ENCODE measurements at regions not wholly inside any gene's neighbourhood (a gene's known extent, or its start where the extent isn't known, plus 50 kb on each side); places are given as distances from the start of the nearest gene placed in this dataset.

DNA sequence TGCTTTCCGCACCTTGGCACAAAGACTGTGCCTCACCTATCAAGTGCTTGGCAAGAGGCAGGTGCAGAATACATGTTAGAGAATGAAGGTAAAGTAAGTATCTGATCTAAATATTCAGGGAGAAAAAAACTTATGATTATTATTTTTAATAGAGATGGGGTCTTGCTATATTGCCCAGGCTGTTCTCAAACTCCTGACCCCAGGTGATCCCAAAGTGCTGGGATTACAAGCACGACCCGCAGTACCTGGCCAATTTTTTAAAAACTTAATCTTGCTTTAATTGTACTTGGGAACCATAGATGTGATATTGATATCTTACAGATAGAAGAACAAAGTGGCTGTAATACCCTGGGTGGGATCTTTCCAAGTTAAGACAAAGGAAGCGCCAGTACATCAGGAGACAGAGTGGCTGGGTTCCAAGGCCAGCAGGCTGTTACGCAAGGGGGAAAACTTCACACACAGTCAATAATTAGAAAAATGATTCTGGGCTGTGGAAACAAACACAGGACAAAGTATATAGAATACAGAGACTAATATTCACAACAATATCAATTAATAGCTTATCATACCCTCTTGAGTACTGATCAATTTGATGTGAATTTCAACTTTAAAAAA lies 58.6 kb upstream of the ATP1A1 start (continued):
- TF ChIP-seq, protein P1, sequence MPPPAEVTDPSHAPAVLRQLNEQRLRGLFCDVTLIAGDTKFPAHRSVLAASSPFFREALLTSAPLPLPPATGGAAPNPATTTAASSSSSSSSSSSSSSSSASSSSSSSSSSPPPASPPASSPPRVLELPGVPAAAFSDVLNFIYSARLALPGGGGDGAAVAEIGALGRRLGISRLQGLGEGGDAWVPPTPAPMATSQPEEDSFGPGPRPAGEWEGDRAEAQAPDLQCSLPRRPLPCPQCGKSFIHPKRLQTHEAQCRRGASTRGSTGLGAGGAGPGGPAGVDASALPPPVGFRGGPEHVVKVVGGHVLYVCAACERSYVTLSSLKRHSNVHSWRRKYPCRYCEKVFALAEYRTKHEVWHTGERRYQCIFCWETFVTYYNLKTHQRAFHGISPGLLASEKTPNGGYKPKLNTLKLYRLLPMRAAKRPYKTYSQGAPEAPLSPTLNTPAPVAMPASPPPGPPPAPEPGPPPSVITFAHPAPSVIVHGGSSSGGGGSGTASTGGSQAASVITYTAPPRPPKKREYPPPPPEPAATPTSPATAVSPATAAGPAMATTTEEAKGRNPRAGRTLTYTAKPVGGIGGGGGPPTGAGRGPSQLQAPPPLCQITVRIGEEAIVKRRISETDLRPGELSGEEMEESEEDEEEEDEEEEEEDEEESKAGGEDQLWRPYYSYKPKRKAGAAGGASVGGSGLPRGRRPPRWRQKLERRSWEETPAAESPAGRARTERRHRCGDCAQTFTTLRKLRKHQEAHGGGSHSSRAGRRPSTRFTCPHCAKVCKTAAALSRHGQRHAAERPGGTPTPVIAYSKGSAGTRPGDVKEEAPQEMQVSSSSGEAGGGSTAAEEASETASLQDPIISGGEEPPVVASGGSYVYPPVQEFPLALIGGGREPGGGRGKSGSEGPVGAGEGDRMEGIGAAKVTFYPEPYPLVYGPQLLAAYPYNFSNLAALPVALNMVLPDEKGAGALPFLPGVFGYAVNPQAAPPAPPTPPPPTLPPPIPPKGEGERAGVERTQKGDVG (CRISPR knock-in tag; IDR thresholded peaks at IDR 0.05; ENCODE audit: borderline replicate concordance), result no peak
- TF ChIP-seq KAT7 (CRISPR knock-in tag; IDR thresholded peaks at IDR 0.05; ENCODE audit: borderline replicate concordance) (no peak), ZBTB38 (CRISPR knock-in tag; IDR thresholded peaks at IDR 0.05) (no peak), SOX5 (CRISPR knock-in tag; IDR thresholded peaks at IDR 0.05; ENCODE audit: borderline replicate concordance) (peak; percentile 87), TOPORS (CRISPR knock-in tag; IDR thresholded peaks at IDR 0.05) (no peak), FOXA1 (IDR thresholded peaks at IDR 0.05) (no peak), FOXA1 (CRISPR knock-in tag; IDR thresholded peaks at IDR 0.05) (0 out of 2 replicates have a peak, but pooled peaks have one; percentile 7), RORA (CRISPR knock-in tag; IDR thresholded peaks at IDR 0.05) (no peak), ZFX (CRISPR knock-in tag; IDR thresholded peaks at IDR 0.05; ENCODE audit: low read depth) (no peak), PCBP1 (IDR thresholded peaks at IDR 0.05; ENCODE audit: borderline replicate concordance, low read depth, low read length) (no peak), ZNF326 (CRISPR knock-in tag; IDR thresholded peaks at IDR 0.05; ENCODE audit: borderline replicate concordance) (no peak), ZNF30 (CRISPR knock-in tag; IDR thresholded peaks at IDR 0.05) (no peak), U2AF2 (IDR thresholded peaks at IDR 0.05; ENCODE audit: low read depth, low read length) (no peak)
- TF ChIP-seq, protein P2, sequence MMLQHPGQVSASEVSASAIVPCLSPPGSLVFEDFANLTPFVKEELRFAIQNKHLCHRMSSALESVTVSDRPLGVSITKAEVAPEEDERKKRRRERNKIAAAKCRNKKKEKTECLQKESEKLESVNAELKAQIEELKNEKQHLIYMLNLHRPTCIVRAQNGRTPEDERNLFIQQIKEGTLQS (CRISPR knock-in tag; IDR thresholded peaks at IDR 0.05), result no peak
- TF ChIP-seq, protein P3, sequence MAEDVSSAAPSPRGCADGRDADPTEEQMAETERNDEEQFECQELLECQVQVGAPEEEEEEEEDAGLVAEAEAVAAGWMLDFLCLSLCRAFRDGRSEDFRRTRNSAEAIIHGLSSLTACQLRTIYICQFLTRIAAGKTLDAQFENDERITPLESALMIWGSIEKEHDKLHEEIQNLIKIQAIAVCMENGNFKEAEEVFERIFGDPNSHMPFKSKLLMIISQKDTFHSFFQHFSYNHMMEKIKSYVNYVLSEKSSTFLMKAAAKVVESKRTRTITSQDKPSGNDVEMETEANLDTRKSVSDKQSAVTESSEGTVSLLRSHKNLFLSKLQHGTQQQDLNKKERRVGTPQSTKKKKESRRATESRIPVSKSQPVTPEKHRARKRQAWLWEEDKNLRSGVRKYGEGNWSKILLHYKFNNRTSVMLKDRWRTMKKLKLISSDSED (CRISPR knock-in tag; IDR thresholded peaks at IDR 0.05), result no peak
- TF ChIP-seq, protein P4, sequence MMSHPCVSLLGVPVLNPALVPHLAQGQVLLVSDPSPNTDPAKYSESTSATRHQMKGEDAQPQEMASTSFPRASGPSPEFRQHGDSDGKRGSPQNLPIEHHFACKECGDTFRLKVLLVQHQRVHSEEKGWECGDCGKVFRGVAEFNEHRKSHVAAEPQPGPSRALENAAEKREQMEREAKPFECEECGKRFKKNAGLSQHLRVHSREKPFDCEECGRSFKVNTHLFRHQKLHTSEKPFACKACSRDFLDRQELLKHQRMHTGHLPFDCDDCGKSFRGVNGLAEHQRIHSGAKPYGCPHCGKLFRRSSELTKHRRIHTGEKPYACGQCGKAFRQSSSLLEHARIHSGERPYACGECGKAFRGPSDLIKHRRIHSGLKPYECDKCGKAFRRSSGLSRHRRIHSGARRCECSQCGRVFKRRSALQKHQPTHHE (CRISPR knock-in tag; IDR thresholded peaks at IDR 0.05; ENCODE audit: borderline replicate concordance), result no peak
- TF ChIP-seq, protein P5, sequence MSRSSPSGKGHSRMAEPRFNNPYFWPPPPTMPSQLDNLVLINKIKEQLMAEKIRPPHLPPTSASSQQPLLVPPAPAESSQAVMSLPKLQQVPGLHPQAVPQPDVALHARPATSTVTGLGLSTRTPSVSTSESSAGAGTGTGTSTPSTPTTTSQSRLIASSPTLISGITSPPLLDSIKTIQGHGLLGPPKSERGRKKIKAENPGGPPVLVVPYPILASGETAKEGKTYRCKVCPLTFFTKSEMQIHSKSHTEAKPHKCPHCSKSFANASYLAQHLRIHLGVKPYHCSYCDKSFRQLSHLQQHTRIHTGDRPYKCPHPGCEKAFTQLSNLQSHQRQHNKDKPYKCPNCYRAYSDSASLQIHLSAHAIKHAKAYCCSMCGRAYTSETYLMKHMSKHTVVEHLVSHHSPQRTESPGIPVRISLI (CRISPR knock-in tag; IDR thresholded peaks at IDR 0.05; ENCODE audit: borderline replicate concordance), result no peak
